Neural cell (in vitro differentiated cells): ENCODE measurements at regions not wholly inside any gene's neighbourhood (a gene's known extent, or its start where the extent isn't known, plus 50 kb on each side); places are given as distances from the start of the nearest gene placed in this dataset.

Experiments used
- H2AFZ ChIP-seq: fragments of 200-600, 300-800 bp; sonication (generic), shearing (Covaris generic); 2 replicates; pipeline ENCODE4 v1.6.0; 2014; ENCODE audit warnings: low read depth, mild to moderate bottlenecking, antibody characterized with exemption, low read length, moderate library complexity
- H3F3A ChIP-seq: fragments of 200-600 bp; shearing (Covaris generic); 2 replicates; pipeline ENCODE4 v1.6.1; 2016; ENCODE audit warnings: mild to moderate bottlenecking, moderate library complexity, mixed read lengths, antibody characterized with exemption, low read length; ENCODE audit not compliant: insufficient read depth, poor library complexity, severe bottlenecking
- H3K27ac ChIP-seq: fragments of 200-600, 300-800 bp; sonication (generic), shearing (Covaris generic); 2 replicates; pipeline ENCODE4 v1.5.1; 2014; ENCODE audit warnings: mild to moderate bottlenecking, low read length, moderate library complexity
- H3K27me3 ChIP-seq: fragments of 300-800, 200-600 bp; sonication (generic), shearing (Covaris generic); 2 replicates; pipeline ENCODE4 v1.6.0; 2014; ENCODE audit warnings: mild to moderate bottlenecking, low read depth, low read length, moderate library complexity; ENCODE audit not compliant: insufficient read depth
- H3K36me3 ChIP-seq: fragments of 300-800, 200-600 bp; sonication (generic), shearing (Covaris generic); 2 replicates; pipeline ENCODE4 v1.5.1; 2014; ENCODE audit warnings: mild to moderate bottlenecking, antibody characterized with exemption, low read length, moderate library complexity; ENCODE audit not compliant: insufficient read depth
- H3K4me2 ChIP-seq: fragments of 300-800, 200-600 bp; sonication (generic), shearing (Covaris generic); 2 replicates; pipeline ENCODE4 v1.6.0; 2014; ENCODE audit warnings: mild to moderate bottlenecking, low read length
- H3K4me3 ChIP-seq: fragments of 300-800, 200-600 bp; sonication (generic), shearing (Covaris generic); 2 replicates; pipeline ENCODE4 v1.5.1; 2014; ENCODE audit warnings: mild to moderate bottlenecking, low read length, moderate library complexity
- H3K79me2 ChIP-seq: fragments of 200-600 bp; shearing (Covaris generic); replicated peaks from 2 replicates; pipeline ENCODE4 v1.6.0; 2014; ENCODE audit warnings: mild to moderate bottlenecking, low read length, moderate library complexity; ENCODE audit not compliant: insufficient read depth
- H3K9ac ChIP-seq: fragments of 300-800, 200-600 bp; sonication (generic), shearing (Covaris generic); 2 replicates; pipeline ENCODE4 v1.6.1; 2016; ENCODE audit warnings: mild to moderate bottlenecking, low read length, mixed read lengths
- H3K9me2 ChIP-seq: fragments of 200-600 bp; shearing (Covaris generic); 2 replicates; pipeline ENCODE4 v1.6.1; 2016; ENCODE audit warnings: mild to moderate bottlenecking, low read length, mixed read lengths; ENCODE audit not compliant: insufficient read depth
- H3K9me3 ChIP-seq: fragments of 200-600, 300-800 bp; sonication (generic), shearing (Covaris generic); 2 replicates; pipeline ENCODE4 v1.6.1; 2016; ENCODE audit warnings: mild to moderate bottlenecking, mixed run types, low read length, moderate library complexity, mixed read lengths
- H4K20me1 ChIP-seq: fragments of 200-600 bp; shearing (Covaris generic); 2 replicates; pipeline ENCODE4 v1.6.1; 2016; ENCODE audit warnings: mild to moderate bottlenecking, mixed run types; ENCODE audit not compliant: insufficient read depth
- CTCF ChIP-seq: fragments of 450-650 bp; IDR thresholded peaks from 2 replicates; pipeline ENCODE4 v1.5.1; 2014; ENCODE audit warnings: antibody characterized with exemption, mild to moderate bottlenecking, moderate library complexity; ENCODE audit not compliant: poor library complexity, severe bottlenecking
- EP300 ChIP-seq: fragments of 450-650 bp; conservative IDR thresholded peaks from 2 replicates; pipeline ENCODE4 v1.6.1; 2014; ENCODE audit warnings: antibody characterized with exemption, mild to moderate bottlenecking, moderate library complexity; ENCODE audit not compliant: poor library complexity, severe bottlenecking
- EZH2 ChIP-seq: fragments of 200-600, 300-800 bp; shearing (Covaris generic), sonication (generic); IDR thresholded peaks from 2 replicates; pipeline ENCODE4 v1.6.1; 2014; ENCODE audit warnings: antibody characterized with exemption, low read length, borderline replicate concordance, mild to moderate bottlenecking; ENCODE audit not compliant: insufficient read depth, poor library complexity, severe bottlenecking
- MXI1 ChIP-seq: fragments of 450-650 bp; conservative IDR thresholded peaks from 2 replicates; pipeline ENCODE4 v1.6.1; 2014; ENCODE audit warnings: antibody characterized with exemption, mild to moderate bottlenecking; ENCODE audit not compliant: poor library complexity, severe bottlenecking
- POLR2AphosphoS5 ChIP-seq: IDR thresholded peaks from 2 replicates; pipeline ENCODE4 v1.6.1; 2012
- RAD21 ChIP-seq: fragments of 450-650 bp; conservative IDR thresholded peaks from 2 replicates; pipeline ENCODE4 v1.6.1; 2014; ENCODE audit warnings: antibody characterized with exemption, mild to moderate bottlenecking, moderate library complexity
- SMC3 ChIP-seq: fragments of 450-650 bp; conservative IDR thresholded peaks from 2 replicates; pipeline ENCODE4 v1.6.1; 2014; ENCODE audit warnings: antibody characterized with exemption, mild to moderate bottlenecking, moderate library complexity; ENCODE audit not compliant: poor library complexity
- TAF1 ChIP-seq: IDR thresholded peaks from 2 replicates; pipeline ENCODE4 v1.6.1; 2012; ENCODE audit warnings: low read depth
- TF ChIP-seq, protein P1 (sequence below): IDR thresholded peaks from 2 replicates; pipeline ENCODE4 v1.6.1; 2012; ENCODE audit warnings: borderline replicate concordance

- H3K79me2 ChIP-seq: no peaks in the 10 kb centered on the region
- H3K9me3 ChIP-seq: no peaks in the 10 kb centered on the region
- H3K9ac ChIP-seq: no peak overlapping the region
- TF ChIP-seq POLR2AphosphoS5: no peak
- no peak for TF ChIP-seq CTCF
- TF ChIP-seq, protein P1, sequence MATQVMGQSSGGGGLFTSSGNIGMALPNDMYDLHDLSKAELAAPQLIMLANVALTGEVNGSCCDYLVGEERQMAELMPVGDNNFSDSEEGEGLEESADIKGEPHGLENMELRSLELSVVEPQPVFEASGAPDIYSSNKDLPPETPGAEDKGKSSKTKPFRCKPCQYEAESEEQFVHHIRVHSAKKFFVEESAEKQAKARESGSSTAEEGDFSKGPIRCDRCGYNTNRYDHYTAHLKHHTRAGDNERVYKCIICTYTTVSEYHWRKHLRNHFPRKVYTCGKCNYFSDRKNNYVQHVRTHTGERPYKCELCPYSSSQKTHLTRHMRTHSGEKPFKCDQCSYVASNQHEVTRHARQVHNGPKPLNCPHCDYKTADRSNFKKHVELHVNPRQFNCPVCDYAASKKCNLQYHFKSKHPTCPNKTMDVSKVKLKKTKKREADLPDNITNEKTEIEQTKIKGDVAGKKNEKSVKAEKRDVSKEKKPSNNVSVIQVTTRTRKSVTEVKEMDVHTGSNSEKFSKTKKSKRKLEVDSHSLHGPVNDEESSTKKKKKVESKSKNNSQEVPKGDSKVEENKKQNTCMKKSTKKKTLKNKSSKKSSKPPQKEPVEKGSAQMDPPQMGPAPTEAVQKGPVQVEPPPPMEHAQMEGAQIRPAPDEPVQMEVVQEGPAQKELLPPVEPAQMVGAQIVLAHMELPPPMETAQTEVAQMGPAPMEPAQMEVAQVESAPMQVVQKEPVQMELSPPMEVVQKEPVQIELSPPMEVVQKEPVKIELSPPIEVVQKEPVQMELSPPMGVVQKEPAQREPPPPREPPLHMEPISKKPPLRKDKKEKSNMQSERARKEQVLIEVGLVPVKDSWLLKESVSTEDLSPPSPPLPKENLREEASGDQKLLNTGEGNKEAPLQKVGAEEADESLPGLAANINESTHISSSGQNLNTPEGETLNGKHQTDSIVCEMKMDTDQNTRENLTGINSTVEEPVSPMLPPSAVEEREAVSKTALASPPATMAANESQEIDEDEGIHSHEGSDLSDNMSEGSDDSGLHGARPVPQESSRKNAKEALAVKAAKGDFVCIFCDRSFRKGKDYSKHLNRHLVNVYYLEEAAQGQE: no peak
- TF ChIP-seq TAF1: no peak
- no peak for TF ChIP-seq EZH2
- no peak for TF ChIP-seq SMC3
- no peak for TF ChIP-seq EP300
- no peak for TF ChIP-seq RAD21
- no peak for TF ChIP-seq MXI1
- no peaks in the 10 kb centered on the region for H3F3A ChIP-seq
- H3K4me3 ChIP-seq: no peak overlapping the region
- no peaks in the 10 kb centered on the region for H3K36me3 ChIP-seq
- H2AFZ ChIP-seq: no peak overlapping the region
- no peaks in the 10 kb centered on the region for H4K20me1 ChIP-seq
- no peaks in the 10 kb centered on the region for H3K27me3 ChIP-seq
- no peak overlapping the region for H3K27ac ChIP-seq
- H3K9me2 ChIP-seq: no peaks in the 10 kb centered on the region
- no peak overlapping the region for H3K4me2 ChIP-seq
Measured at GRCh38 chr18:29012364-29012763, 835.4 kb upstream of the CDH2 start.

DNA sequence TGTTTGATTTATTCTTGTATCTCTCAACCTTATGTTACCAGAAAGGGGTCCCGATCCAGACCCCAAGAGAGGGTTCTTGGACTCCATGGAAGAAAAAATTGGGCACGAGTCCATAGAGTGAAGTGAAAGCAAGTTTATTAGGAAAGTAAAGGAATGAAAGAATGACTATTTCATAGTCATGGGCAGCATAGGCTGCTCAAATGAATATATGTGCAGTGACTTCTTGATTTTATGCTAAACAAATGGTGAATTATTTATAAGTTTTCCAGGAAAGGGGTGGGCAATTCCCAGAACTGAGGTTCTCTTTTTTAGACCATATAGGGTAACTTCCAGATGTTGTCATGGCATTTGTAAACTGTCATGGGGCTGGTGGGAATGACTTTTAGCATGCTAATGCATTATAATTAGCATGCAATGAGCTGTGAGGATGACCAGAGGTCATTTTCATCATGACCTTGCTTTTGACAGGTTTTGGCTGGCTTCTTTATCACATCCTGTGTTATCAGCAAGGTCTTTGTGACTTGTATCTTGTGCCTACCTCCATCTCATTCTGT is 832.4 kb upstream of the CDH2 start:
- no peak overlapping the region for H3K27ac ChIP-seq
- no peaks in the 10 kb centered on the region for H3K9me3 ChIP-seq
- no peak overlapping the region for H2AFZ ChIP-seq
- no peak overlapping the region for H3K9ac ChIP-seq
- H3F3A ChIP-seq: no peaks in the 10 kb centered on the region
- H4K20me1 ChIP-seq: no peaks in the 10 kb centered on the region
- H3K79me2 ChIP-seq: no peaks in the 10 kb centered on the region
- no peak overlapping the region for H3K4me2 ChIP-seq
- H3K27me3 ChIP-seq: no peaks in the 10 kb centered on the region
- no peaks in the 10 kb centered on the region for H3K9me2 ChIP-seq
- TF ChIP-seq EP300 (no peak), CTCF (no peak), SMC3 (no peak), EZH2 (no peak), RAD21 (no peak), TAF1 (no peak), MXI1 (no peak), POLR2AphosphoS5 (no peak)
- TF ChIP-seq, protein P1: no peak
- no peak overlapping the region for H3K4me3 ChIP-seq
- H3K36me3 ChIP-seq: no peaks in the 10 kb centered on the region
